DND-41 (cell line): ENCODE measurements at regions not wholly inside any gene's neighbourhood (a gene's known extent, or its start where the extent isn't known, plus 50 kb on each side); places are given as distances from the start of the nearest gene placed in this dataset.

Experiments used
- CTCF ChIP-seq: IDR thresholded peaks from 2 replicates; pipeline ENCODE4 v1.5.1; 2012; ENCODE audit warnings: borderline replicate concordance, low read length, moderate library complexity, mild to moderate bottlenecking; ENCODE audit not compliant: poor library complexity, severe bottlenecking; ENCODE audit errors: extremely low read depth
- EZH2 ChIP-seq: IDR thresholded peaks from 3 replicates; pipeline ENCODE4 v1.6.1; 2012; ENCODE audit warnings: borderline replicate concordance, low read depth, mild to moderate bottlenecking, moderate library complexity, low read length, inconsistent platforms; ENCODE audit not compliant: severe bottlenecking

GRCh38 chr6:6458172-6458571 is 130.3 kb upstream of the LY86 start:
- TF ChIP-seq CTCF = no peak
- TF ChIP-seq EZH2 = no peak
